Right lung (tissue), 2 donors: ENCODE measurements at regions not wholly inside any gene's neighbourhood (a gene's known extent, or its start where the extent isn't known, plus 50 kb on each side); places are given as distances from the start of the nearest gene placed in this dataset.

ENCODE experiments used
- DNase-seq, 2 donors: peaks; one replicate each; pipeline ENCODE4 v3.0.0-alpha.2; 2013

DNA sequence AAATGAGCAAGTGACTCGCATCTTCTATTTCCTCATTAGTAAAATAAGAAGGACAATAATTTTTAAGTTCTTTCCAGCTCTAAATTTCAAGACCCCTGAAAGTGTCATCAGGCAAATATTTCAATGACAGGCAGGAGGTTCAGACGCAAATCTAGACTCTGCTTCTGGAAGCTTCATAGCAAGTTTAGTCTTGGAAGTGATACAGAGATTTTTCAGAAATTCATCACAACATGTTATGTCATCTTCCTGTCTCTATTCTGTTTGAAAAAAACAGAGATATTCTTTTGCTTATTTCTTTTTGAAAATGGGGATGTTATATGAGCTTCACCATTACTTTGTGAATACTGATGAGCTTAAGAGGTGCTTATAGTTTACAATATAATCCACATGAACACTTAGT, 74.0 kb downstream of the C3orf85 start:
- no peak for DNase-seq

DNA sequence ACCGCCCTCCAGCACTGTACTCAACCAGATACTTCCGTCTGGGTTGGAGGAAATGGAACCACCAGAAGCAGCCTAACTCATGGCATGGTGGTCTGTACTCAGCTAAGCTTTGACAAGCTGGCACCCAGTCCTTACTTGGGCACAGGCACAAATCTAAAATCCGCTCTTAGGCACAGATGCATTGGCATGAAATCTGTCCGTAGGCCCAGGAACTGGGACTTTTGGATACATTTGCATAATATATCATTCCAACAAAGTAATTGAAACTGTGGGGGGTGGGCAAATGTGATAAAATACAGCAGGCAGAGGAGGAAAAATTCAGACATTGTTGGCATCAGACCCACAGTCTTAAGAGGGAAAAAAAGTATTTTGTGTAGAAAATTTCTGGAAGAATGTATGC, 75.4 kb downstream of the C3orf85 start:
- DNase-seq: no peak

GRCh38 chr3:109213321-109213720, 76.8 kb downstream of the C3orf85 start:
- DNase-seq: peak in 1 of 2 donors; percentile 4

DNA sequence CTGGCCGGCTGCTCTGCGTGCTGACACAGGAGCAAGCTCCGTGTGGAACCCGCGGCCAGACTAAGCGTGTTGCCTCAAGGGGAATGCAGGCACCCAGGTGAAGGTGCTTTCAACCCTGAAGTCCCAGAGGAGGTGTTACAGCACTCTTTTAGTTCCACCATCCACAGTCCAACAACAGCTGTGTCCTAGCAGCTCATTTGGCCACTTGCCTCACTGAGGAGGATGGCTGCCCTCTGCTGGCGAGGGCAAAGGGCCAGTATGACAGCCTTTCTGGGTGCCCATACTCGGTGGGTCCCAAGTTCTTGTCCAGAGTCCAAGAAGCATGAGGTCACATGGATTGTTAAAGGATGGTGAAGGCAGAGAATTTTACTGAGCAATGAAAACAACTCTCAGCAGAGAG, 87.8 kb downstream of the C3orf85 start:
- DNase-seq: no peak

DNA sequence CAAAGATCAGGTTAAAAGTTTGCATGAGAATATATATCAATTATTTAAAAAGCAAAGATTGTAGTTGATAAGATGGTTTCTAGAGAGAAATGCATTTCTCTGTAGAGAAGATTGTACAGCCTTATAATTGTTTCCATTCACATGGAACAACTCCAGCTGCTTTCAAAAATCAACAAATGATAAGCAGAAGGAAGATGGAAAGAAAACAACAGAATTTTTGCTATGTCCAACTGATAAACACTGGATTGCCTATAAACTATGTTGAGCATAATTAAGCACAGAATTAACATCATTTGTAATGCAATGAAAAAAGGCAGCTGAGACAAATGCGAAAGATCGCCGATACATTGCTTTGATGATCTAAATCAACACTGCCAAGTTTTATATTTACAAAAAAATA, 89.0 kb downstream of the C3orf85 start:
- no peak for DNase-seq

GRCh38 chr3:109228391-109229080, 87.8 kb downstream of the DPPA2 start:
- no peak for DNase-seq

GRCh38 chr3:109229174-109229847, 87.0 kb downstream of the DPPA2 start:
- no peak for DNase-seq

DNA sequence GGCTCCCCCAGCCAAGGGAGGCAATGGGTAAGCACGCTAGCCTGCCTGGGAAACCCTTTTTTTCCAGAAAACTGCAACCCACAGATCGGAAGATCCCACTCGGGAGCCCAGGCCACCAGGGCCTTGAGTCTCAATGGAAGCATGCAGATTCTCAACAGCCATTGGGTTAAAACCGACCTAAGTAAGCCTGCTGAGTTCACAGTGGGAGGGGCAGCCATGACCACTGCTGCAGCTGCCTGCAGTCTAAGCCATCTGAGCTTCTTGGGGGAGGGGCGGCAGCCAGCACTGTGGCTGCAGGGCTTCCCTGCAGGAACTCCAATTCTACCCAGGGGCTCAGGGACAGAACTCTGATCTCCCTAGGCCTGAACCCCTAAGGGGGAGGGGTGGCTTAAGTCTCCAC, 82.0 kb downstream of the DPPA2 start:
- DNase-seq: no peak

DNA sequence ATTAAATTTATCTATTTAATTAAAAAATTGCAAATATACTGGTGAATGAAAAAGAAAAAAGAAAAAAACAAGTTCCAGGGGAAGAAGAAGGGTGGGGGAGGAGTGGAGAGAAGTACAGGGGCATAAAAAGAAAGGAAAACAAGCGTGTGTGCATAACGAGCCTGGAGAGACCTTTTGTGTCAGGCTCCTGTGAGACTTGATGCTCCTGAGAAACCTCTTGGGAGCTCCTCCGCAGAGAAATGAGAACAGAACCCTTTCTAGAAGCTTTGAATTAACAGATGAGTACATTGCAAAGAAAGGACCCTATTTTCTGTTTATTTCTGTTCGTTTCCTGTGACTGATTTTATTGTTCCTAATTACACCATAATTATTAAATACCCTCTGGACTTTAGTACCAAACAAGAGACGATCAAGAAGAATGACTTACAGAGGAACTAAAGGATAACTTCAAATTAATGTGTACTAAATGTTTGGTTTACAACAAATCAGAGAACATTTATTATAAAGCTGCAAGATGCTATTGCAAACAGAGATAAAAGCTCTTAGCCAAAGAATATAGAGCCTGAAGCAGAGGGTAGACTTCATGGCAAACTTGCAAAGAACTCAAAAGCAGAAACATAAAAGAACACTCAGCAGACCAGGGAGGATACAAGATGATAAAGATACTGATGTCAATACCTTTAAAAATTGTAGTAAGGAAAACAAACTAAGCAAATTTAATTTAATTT, 74.7 kb downstream of the DPPA2 start:
- DNase-seq: no peak

DNA sequence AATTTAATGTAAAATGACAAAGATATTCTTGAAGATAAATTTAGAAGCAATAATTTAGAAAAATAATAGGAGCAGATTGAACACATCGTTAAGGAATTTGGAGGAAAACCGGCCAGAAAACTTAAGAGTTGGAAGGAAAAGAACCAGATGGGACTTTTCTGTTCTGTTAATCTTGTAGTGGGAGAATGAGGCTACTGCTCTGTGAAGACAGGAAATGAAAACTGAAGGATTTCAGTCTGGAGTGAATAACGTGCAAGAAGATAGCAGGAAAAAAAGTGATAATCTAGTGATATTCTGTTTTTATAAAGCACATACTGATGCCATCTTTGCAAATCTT, 74.2 kb downstream of the DPPA2 start:
- no peak for DNase-seq
